ENCODE measurements at regions not wholly inside any gene's neighbourhood (a gene's known extent, or its start where the extent isn't known, plus 50 kb on each side); places are given as distances from the start of the nearest gene placed in this dataset.

GRCh38 chr16:87100306-87101058 is 216.7 kb downstream of the C16orf95 start:
- POLR2A ChIA-PET = no interaction called here
- Histone ChIP-seq H3K36me3 (ENCODE audit: control insufficient read depth in 2 of 2, insufficient read depth in 2 of 2, low read length in 1 of 2) (no peaks in the 10 kb centered on the region), H3K4me2 (ENCODE audit: control insufficient read depth, insufficient read depth) (no peak overlapping the region), H3K27ac (ENCODE audit: control insufficient read depth, insufficient read depth) (no peak overlapping the region), H3K9me3 (replicated peaks; ENCODE audit: control insufficient read depth, insufficient read depth, low read length) (no peaks in the 10 kb centered on the region), H3K79me2 (ENCODE audit: control insufficient read depth, insufficient read depth, low read length) (no peaks in the 10 kb centered on the region), H2AFZ (ENCODE audit: control insufficient read depth, low read depth, low read length) (no peak overlapping the region), H3K27me3 (replicated peaks in 1 of 2; ENCODE audit: control insufficient read depth in 2 of 2, insufficient read depth in 2 of 2, low read length in 1 of 2) (no peaks in the 10 kb centered on the region; a peak in 1 of 4 replicates), H3K4me1 (ENCODE audit: control insufficient read depth, insufficient read depth, low read length) (no peaks in the 10 kb centered on the region), H4K20me1 (ENCODE audit: control insufficient read depth, insufficient read depth) (no peaks in the 10 kb centered on the region), H3K4me3 (no peak overlapping the region), H3K9ac (ENCODE audit: control insufficient read depth, insufficient read depth, low read length) (no peak overlapping the region)
- FAIRE-seq = no peak
- RAD21 ChIA-PET (ENCODE audit: unreplicated experiment) = no interaction called here
- intact Hi-C loops (cut with micrococcal nuclease; ENCODE audit: unreplicated experiment) = no loop called here
- DNase-seq (ENCODE audit: low read depth, low spot score) = no peak
- BruUV-seq (replicated peaks) = no TSS peak
- WGBS (ENCODE audit: insufficient coverage, insufficient replicate concordance, low lambda C conversion rate, missing lambda C conversion rate) = 15% methylated on average over 11 of the region's 11 CpGs
- ATAC-seq = no peak
- CTCF ChIA-PET = no interaction called here
- SMC1A ChIA-PET (ENCODE audit: uncharacterized antibody, unreplicated experiment) = no interaction called here
- in situ Hi-C loops (cut with MboI) = no loop called here
- TF ChIP-seq PML (IDR thresholded peaks at IDR 0.05; ENCODE audit: low read length) = no peak
- TF ChIP-seq EP300 (IDR thresholded peaks at IDR 0.05; ENCODE audit: borderline replicate concordance in 1 of 2, control insufficient read depth in 1 of 2, low read depth in 2 of 2, low read length in 2 of 2) = no peak
- no peak for TF ChIP-seq PKNOX1 (IDR thresholded peaks at IDR 0.05)
- TF ChIP-seq SREBF2 (IDR thresholded peaks at IDR 0.05; ENCODE audit: low read length) = no peak
- TF ChIP-seq ZNF274 (IDR thresholded peaks at IDR 0.05; ENCODE audit: insufficient read depth, insufficient read length) = no peak
- no peak for TF ChIP-seq NR2F1 (conservative IDR thresholded peaks at IDR 0.05)
- TF ChIP-seq HCFC1 (IDR thresholded peaks at IDR 0.05; ENCODE audit: low read length) = no peak
- TF ChIP-seq E2F8 (IDR thresholded peaks at IDR 0.05; ENCODE audit: low read depth, partially characterized antibody) = no peak
- TF ChIP-seq ZNF592 (IDR thresholded peaks at IDR 0.05) = no peak
- TF ChIP-seq POLR2AphosphoS5 (IDR thresholded peaks at IDR 0.05; ENCODE audit: low read length) = no peak
- TF ChIP-seq GABPA (IDR thresholded peaks at IDR 0.05; ENCODE audit: low read depth) = no peak
- no peak for TF ChIP-seq MAX (IDR thresholded peaks at IDR 0.05; ENCODE audit: low read depth, low read length)
- no peak for TF ChIP-seq NFXL1 (IDR thresholded peaks at IDR 0.05; ENCODE audit: borderline replicate concordance)
- no peak for TF ChIP-seq RBBP5 (conservative IDR thresholded peaks at IDR 0.05)
- no peak for TF ChIP-seq ETV6 (conservative IDR thresholded peaks at IDR 0.05 in 1 of 2, IDR thresholded peaks at IDR 0.05 in 1 of 2; ENCODE audit: borderline replicate concordance in 1 of 2, low read depth in 1 of 2)
